ENCODE measurements at regions not wholly inside any gene's neighbourhood (a gene's known extent, or its start where the extent isn't known, plus 50 kb on each side); places are given as distances from the start of the nearest gene placed in this dataset.

DNA sequence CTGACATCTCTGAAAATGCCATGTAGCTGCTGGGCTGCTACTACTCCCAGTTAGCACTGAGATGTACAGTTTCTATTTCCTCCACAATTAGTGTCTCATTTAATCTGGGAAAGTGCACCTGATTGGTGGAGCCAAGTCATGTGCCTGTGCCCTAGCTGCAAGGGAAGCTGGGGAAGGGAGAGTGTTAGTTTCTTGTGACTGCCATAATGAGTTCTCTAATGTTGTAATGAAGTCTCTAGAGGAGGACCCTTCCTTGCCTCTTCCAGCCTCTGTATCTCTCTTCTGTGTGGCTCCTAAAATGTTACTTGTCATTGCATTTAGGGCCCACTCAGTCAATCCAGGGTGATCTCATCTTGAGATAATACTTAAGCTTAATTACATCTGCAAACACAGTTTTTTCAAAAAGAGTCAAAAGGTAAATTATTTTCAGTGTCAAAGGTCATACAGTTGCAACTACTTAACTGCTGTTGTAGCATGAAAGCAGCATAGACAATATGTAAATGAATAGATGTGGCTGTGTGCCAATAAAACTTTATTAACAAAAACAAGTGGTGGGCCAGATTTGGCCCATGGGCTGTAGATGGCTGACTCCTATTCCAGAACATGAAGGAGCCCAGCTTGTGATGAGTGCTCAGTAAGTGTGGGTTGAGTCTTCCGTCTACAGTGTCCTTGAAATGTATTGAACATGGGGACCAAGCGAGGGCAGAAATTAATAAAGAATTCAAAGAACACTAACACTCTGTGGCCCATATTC is 137.2 kb upstream of the MAP1LC3B2 start:
- POLR2A ChIA-PET, result no interaction called here
- DNase-seq, result peak; percentile 10
- intact Hi-C loops (cut with micrococcal nuclease), result no loop called here

DNA sequence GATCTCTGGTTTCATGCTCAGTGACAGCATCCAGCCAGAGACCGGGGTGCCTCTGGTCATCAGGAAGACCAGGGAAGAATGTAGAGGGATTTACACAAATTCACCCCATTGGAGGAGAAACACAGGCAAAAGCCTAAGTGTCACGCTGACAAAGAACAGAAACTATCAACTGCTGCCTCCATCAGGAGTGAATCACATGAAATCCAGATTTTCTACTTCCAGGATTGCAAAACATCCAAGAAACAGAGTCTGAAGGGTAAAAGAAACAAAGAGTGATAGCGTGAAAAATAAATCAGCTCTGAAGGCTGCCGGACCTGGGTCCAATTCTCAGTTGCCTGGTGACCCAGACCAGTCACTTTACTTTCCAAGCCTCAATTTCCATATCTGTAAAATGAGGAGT is 136.1 kb upstream of the MAP1LC3B2 start:
- Mint-ChIP-seq H3K27me3 (no peaks in the 10 kb centered on the region), H3K9me3 (peaks cover 5% of the 10 kb centered on the region), H3K36me3 (ENCODE audit: low read depth) (no peaks in the 10 kb centered on the region), H3K4me1 (ENCODE audit: low read depth) (no peaks in the 10 kb centered on the region), H3K4me3 (no peak overlapping the region), H3K27ac (no peak overlapping the region)
- intact Hi-C loops (cut with micrococcal nuclease), result no loop called here
- TF ChIP-seq, protein P1, sequence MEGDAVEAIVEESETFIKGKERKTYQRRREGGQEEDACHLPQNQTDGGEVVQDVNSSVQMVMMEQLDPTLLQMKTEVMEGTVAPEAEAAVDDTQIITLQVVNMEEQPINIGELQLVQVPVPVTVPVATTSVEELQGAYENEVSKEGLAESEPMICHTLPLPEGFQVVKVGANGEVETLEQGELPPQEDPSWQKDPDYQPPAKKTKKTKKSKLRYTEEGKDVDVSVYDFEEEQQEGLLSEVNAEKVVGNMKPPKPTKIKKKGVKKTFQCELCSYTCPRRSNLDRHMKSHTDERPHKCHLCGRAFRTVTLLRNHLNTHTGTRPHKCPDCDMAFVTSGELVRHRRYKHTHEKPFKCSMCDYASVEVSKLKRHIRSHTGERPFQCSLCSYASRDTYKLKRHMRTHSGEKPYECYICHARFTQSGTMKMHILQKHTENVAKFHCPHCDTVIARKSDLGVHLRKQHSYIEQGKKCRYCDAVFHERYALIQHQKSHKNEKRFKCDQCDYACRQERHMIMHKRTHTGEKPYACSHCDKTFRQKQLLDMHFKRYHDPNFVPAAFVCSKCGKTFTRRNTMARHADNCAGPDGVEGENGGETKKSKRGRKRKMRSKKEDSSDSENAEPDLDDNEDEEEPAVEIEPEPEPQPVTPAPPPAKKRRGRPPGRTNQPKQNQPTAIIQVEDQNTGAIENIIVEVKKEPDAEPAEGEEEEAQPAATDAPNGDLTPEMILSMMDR (IDR thresholded peaks at IDR 0.05), result no peak
- CTCF ChIA-PET, result no interaction called here
- ATAC-seq (no peak), DNase-seq (no peak)
- POLR2A ChIA-PET, result no interaction called here

More for the DNA sequence above, 137.2 kb upstream of the MAP1LC3B2 start:
- no peaks in the 10 kb centered on the region for H3K36me3 Mint-ChIP-seq (ENCODE audit: low read depth)
- H3K4me1 Mint-ChIP-seq (ENCODE audit: low read depth), result no peaks in the 10 kb centered on the region
- no peak overlapping the region for H3K27ac Mint-ChIP-seq
- CTCF ChIA-PET, result interaction anchor here (0.7 kb wide), 1 partner anchor 282 kb away, joined by 3 read pairs; no protein-coding TSS in a partner anchor
- peaks cover 5% of the 10 kb centered on the region for H3K9me3 Mint-ChIP-seq
- H3K4me3 Mint-ChIP-seq, result no peak overlapping the region
- TF ChIP-seq, protein P1 (IDR thresholded peaks at IDR 0.05), result no peak
- no peak for ATAC-seq
- H3K27me3 Mint-ChIP-seq, result no peaks in the 10 kb centered on the region

DNA sequence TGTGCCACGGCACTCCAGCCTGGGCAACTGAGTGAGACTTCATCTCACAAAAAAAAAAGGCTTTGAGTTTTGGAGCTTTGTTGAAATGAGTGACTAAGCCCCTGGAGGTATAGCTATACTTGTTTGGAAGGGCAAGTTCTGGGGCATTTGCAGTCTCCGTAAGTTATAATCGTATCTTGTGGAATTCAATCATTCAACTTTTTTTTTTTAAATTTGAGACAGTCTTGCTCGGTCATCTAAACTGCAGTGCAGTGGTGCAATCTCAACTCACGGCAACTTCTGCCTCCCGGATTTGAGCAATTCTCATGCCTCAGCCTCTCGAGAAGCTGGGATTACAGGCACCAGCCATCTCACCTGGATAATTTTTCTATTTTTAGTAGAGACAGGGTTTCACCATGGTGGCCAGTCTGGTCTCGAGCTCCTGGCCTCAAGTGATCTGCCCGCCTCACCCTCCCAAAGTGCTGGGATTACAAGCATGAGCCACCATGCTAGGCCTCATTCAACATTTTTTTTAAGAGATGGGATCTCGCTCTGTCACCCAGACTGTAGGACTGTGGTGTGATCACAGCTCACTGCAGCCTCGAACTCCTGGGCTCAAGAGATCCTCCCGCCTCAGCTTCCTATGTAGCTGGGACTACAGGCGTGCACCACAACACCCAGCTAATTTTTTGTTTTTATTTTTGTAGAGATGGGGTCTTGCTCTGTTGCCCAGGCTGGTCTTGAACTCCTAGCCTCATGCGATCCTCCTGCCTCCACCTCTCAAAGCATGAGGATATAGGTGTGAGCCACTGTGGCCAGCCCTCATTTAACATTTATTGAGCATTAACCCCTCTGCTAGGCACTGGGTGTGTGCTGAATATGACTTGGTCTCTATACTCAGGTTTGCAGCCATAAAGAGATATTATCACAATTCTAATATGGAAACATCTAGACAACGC is 133.7 kb upstream of the MAP1LC3B2 start:
- peaks cover 5% of the 10 kb centered on the region for H3K9me3 Mint-ChIP-seq
- TF ChIP-seq, protein P1 (IDR thresholded peaks at IDR 0.05), result no peak
- H3K4me1 Mint-ChIP-seq (ENCODE audit: low read depth), result no peaks in the 10 kb centered on the region
- ATAC-seq, result no peak
- no peak overlapping the region for H3K27ac Mint-ChIP-seq
- ChIA-PET CTCF (no interaction called here), POLR2A (interaction anchor here (0.7 kb wide), 1 partner anchor 175 kb away, joined by 4 read pairs; no protein-coding TSS in a partner anchor)
- H3K36me3 Mint-ChIP-seq (ENCODE audit: low read depth), result no peaks in the 10 kb centered on the region
- intact Hi-C loops (cut with micrococcal nuclease), result no loop called here
- DNase-seq, result no peak
- no peaks in the 10 kb centered on the region for H3K27me3 Mint-ChIP-seq
- H3K4me3 Mint-ChIP-seq, result no peak overlapping the region

DNA sequence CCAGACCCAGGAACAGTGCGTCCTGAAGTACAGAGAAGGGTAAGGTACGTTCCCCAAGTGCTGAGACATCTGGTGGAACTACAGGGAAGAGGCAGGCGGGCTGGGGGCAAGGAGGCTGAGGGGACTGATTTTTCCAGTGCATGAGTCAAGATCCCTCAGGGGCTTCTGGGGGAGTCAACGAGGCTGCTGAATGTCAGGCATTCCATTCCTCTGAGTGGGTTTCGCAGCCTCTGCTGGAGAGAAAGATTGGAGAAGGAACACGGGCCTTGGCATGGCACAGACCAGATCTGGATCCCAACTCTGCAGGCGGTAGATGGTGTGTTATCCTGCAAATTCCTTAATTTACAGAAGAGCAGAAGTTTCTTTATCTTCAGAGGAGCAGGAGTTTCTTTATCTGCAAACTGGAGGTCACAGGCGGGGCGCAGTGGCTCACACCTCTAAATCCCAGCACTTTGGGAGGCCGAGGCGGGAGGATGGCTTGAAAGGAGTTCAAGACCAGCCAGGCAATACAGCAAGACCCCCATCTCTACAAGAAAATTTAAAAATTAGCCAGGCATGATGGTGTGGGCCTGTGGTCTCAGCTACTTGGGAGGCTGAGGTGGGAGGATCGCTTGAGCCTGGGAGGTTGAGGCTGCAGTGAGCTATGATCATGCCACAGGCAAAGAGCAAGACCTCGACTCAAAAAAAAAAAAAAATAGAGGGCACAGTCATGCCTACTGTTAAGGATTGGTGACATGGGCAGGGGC is 132.6 kb upstream of the MAP1LC3B2 start:
- TF ChIP-seq, protein P1 (IDR thresholded peaks at IDR 0.05), result no peak
- no peak for ATAC-seq
- Mint-ChIP-seq H3K4me3 (no peak overlapping the region), H3K9me3 (peaks cover 5% of the 10 kb centered on the region), H3K4me1 (ENCODE audit: low read depth) (no peaks in the 10 kb centered on the region), H3K36me3 (ENCODE audit: low read depth) (no peaks in the 10 kb centered on the region), H3K27ac (no peak overlapping the region), H3K27me3 (no peaks in the 10 kb centered on the region)
- DNase-seq, result no peak
- ChIA-PET POLR2A (no interaction called here), CTCF (no interaction called here)
- intact Hi-C loops (cut with micrococcal nuclease), result no loop called here
